ENCODE measurements at regions not wholly inside any gene's neighbourhood (a gene's known extent, or its start where the extent isn't known, plus 50 kb on each side); places are given as distances from the start of the nearest gene placed in this dataset.

DNA sequence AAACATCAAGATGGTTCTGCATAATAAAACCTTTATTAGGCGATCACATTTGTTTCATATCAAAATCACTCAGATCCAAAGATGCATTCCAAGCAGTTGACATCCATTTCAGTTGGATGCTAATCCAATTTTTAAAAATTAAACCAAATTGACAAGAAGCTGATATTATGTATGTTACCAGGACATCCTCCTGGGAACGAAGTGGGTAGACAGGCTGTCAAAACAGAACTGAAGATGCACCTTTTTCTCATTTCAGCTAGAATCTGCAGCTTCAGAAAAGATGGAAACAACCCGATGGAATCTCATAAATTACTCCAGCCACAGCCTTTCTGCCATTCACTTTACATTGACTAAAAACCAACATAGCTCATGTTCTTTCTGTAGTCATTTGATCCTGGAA, 268.4 kb downstream of the PLPP3 start:
- H3K27ac ChIP-seq (ENCODE audit: low read depth, low read length) = no peak overlapping the region
- TF ChIP-seq, protein P1, sequence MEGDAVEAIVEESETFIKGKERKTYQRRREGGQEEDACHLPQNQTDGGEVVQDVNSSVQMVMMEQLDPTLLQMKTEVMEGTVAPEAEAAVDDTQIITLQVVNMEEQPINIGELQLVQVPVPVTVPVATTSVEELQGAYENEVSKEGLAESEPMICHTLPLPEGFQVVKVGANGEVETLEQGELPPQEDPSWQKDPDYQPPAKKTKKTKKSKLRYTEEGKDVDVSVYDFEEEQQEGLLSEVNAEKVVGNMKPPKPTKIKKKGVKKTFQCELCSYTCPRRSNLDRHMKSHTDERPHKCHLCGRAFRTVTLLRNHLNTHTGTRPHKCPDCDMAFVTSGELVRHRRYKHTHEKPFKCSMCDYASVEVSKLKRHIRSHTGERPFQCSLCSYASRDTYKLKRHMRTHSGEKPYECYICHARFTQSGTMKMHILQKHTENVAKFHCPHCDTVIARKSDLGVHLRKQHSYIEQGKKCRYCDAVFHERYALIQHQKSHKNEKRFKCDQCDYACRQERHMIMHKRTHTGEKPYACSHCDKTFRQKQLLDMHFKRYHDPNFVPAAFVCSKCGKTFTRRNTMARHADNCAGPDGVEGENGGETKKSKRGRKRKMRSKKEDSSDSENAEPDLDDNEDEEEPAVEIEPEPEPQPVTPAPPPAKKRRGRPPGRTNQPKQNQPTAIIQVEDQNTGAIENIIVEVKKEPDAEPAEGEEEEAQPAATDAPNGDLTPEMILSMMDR (conservative IDR thresholded peaks at IDR 0.05) = no peak
- H3K27me3 Mint-ChIP-seq (ENCODE audit: insufficient read depth) = no peaks in the 10 kb centered on the region
- no peak overlapping the region for H3K27ac Mint-ChIP-seq
- H3K9ac ChIP-seq (ENCODE audit: extremely low read depth, low read length, poor library complexity, severe bottlenecking) = no peak overlapping the region
- no peak for DNase-seq
- no peak overlapping the region for H3K4me3 Mint-ChIP-seq
- no peaks in the 10 kb centered on the region for H3K4me1 ChIP-seq (ENCODE audit: control insufficient read depth, insufficient read depth, low read length)
- no peaks in the 10 kb centered on the region for H3K9me3 ChIP-seq (ENCODE audit: control insufficient read depth, low read length)
- H3K4me1 Mint-ChIP-seq = no peaks in the 10 kb centered on the region
- H3K36me3 ChIP-seq (ENCODE audit: control insufficient read depth, insufficient read depth, low read length) = no peaks in the 10 kb centered on the region
- peaks cover 7% of the 10 kb centered on the region for H3K9me3 Mint-ChIP-seq
- 87 to 89% methylated on average over 3 of the region's 3 CpGs for WGBS, 2 experiments (ENCODE audit: insufficient coverage in 1 of 2, insufficient read length in 1 of 2)
- no peak overlapping the region for H3K4me3 ChIP-seq (ENCODE audit: low read length)
- no peaks in the 10 kb centered on the region for H3K36me3 Mint-ChIP-seq (ENCODE audit: low read depth)
- no peaks in the 10 kb centered on the region for H3K27me3 ChIP-seq (ENCODE audit: control insufficient read depth, insufficient read depth, low read length, poor library complexity, severe bottlenecking)

DNA sequence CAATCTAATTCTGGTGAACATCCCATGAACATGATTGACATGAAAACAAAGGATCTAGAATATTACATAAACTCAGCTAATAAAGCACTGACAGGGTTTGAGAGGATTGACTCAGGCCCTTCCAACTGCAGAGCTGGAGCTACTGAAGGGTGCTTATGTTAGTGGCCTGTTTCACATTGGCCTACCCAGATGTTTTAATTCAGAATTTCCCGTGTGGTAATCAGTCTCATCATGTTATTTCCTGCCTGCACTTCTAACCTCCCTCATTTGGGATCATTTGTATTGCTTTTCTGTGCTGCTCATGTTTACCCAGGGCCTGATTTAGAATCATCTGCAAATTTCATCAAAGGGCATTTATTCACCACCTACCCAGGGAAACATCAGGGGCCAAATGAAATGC, 270.3 kb downstream of the PLPP3 start:
- H3K27me3 Mint-ChIP-seq (ENCODE audit: insufficient read depth) = no peaks in the 10 kb centered on the region
- no peak overlapping the region for H3K4me3 ChIP-seq (ENCODE audit: low read length)
- no peaks in the 10 kb centered on the region for H3K27me3 ChIP-seq (ENCODE audit: control insufficient read depth, insufficient read depth, low read length, poor library complexity, severe bottlenecking)
- no peak overlapping the region for H3K9ac ChIP-seq (ENCODE audit: extremely low read depth, low read length, poor library complexity, severe bottlenecking)
- WGBS, 2 experiments (ENCODE audit: insufficient coverage in 1 of 2, insufficient read length in 1 of 2) = 86 to 96% methylated on average over 1 of the region's 1 CpG
- H3K9me3 ChIP-seq (ENCODE audit: control insufficient read depth, low read length) = no peaks in the 10 kb centered on the region
- TF ChIP-seq, protein P1 (conservative IDR thresholded peaks at IDR 0.05) = no peak
- H3K9me3 Mint-ChIP-seq = peaks cover 6% of the 10 kb centered on the region
- H3K4me3 Mint-ChIP-seq = no peak overlapping the region
- H3K27ac Mint-ChIP-seq = no peak overlapping the region
- no peaks in the 10 kb centered on the region for H3K36me3 Mint-ChIP-seq (ENCODE audit: low read depth)
- no peaks in the 10 kb centered on the region for H3K4me1 ChIP-seq (ENCODE audit: control insufficient read depth, insufficient read depth, low read length)
- H3K4me1 Mint-ChIP-seq = no peaks in the 10 kb centered on the region
- no peak for DNase-seq
- no peaks in the 10 kb centered on the region for H3K36me3 ChIP-seq (ENCODE audit: control insufficient read depth, insufficient read depth, low read length)
- no peak overlapping the region for H3K27ac ChIP-seq (ENCODE audit: low read depth, low read length)

DNA sequence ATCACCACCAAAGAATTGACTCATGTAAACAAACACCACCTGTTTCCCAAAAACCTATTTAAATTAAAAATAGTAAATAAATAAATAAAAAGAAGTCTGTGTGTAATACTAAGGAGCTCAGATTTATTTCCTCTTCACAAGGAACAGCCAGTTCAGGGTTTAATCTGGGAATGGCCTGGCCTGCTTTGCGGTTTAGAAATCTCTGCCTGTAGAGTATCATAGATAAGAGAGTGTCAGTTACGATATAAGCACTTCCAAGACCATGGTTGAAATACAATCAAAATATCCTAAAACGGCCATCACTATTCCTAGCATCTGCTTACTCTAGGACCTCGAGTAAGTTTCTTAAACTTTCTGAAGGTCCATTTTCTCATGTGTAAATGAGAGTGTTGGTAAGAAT, 274.4 kb downstream of the PLPP3 start:
- H3K9me3 ChIP-seq (ENCODE audit: control insufficient read depth, low read length) = no peaks in the 10 kb centered on the region
- Mint-ChIP-seq H3K4me3 (no peak overlapping the region), H3K27me3 (ENCODE audit: insufficient read depth) (no peaks in the 10 kb centered on the region), H3K27ac (no peak overlapping the region), H3K4me1 (no peaks in the 10 kb centered on the region), H3K9me3 (peaks cover 3% of the 10 kb centered on the region), H3K36me3 (ENCODE audit: low read depth) (no peaks in the 10 kb centered on the region)
- no peaks in the 10 kb centered on the region for H3K4me1 ChIP-seq (ENCODE audit: control insufficient read depth, insufficient read depth, low read length)
- TF ChIP-seq, protein P1 (conservative IDR thresholded peaks at IDR 0.05) = no peak
- 95% methylated on average over 4 of the region's 4 CpGs; no CpG with 5 or more reads in 1 of the 2 experiments for WGBS, 2 experiments (ENCODE audit: insufficient coverage in 1 of 2, insufficient read length in 1 of 2)
- H3K27me3 ChIP-seq (ENCODE audit: control insufficient read depth, insufficient read depth, low read length, poor library complexity, severe bottlenecking) = no peaks in the 10 kb centered on the region
- H3K9ac ChIP-seq (ENCODE audit: extremely low read depth, low read length, poor library complexity, severe bottlenecking) = no peak overlapping the region
- no peak for DNase-seq
- no peak overlapping the region for H3K27ac ChIP-seq (ENCODE audit: low read depth, low read length)
- no peaks in the 10 kb centered on the region for H3K36me3 ChIP-seq (ENCODE audit: control insufficient read depth, insufficient read depth, low read length)
- no peak overlapping the region for H3K4me3 ChIP-seq (ENCODE audit: low read length)

Measured in endodermal cell (in vitro differentiated cells).